GM19397 (cell line): ENCODE measurements at regions not wholly inside any gene's neighbourhood (a gene's known extent, or its start where the extent isn't known, plus 50 kb on each side); places are given as distances from the start of the nearest gene placed in this dataset.
"Not testable (repeated sequence)": the region's sequence is repeated elsewhere in the genome, so short reads cannot be mapped to it uniquely, and the experiment has no call there.

Source experiments
- ATAC-seq: cut with Tn5 transposase; IDR thresholded peaks from one replicate; pipeline ENCODE4 v1.9.1; 2021; ENCODE audit warnings: mild to moderate bottlenecking, moderate library complexity; ENCODE audit not compliant: unreplicated experiment

DNA sequence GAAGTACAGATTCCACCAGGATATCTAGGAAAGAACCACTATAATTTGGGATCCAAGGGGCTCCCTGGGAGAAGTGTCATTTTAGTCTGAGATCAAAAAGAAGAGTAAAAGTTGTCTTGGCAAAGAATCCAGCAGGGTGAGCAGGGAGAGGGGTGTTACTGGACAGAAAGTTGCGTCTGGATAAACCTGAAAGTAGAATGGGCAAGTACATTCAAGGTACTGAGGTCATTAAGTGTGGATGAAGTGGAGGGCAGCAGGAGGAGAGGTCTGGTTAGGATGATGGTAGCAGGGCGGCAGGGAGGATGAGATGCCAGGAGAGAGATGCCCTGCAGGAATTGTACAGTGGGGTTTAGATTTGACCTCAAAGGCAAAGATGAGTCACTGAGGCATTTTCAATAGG is 253.3 kb downstream of the KLF13 start:
- no peak for ATAC-seq

DNA sequence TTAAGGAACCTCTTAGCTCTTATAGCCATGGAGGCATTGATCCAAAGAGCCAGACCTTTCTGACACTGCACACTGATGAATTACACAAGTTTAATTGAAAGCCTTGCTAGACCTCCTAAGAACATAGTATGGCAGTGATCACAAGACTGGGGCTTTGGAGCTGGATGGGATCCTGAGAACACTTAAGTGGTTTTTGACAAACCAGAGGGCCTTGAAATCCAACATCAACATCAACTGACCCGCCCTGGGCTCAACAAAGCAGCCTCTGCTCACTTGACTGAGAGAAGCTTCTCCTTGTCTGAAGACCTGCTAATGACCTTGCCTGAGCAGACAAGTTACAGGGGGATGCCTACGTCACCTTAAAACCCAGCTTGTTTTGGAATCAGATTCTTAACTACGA is 257.6 kb downstream of the KLF13 start:
- ATAC-seq = no peak

GRCh38 chr15:31585240-31585639 is 258.6 kb downstream of the KLF13 start:
- ATAC-seq = no peak

GRCh38 chr15:31586841-31587240 is 260.2 kb downstream of the KLF13 start:
- no peak for ATAC-seq

- ATAC-seq = no peak
Measured at GRCh38 chr15:31587583-31587982, 260.9 kb downstream of the KLF13 start.

DNA sequence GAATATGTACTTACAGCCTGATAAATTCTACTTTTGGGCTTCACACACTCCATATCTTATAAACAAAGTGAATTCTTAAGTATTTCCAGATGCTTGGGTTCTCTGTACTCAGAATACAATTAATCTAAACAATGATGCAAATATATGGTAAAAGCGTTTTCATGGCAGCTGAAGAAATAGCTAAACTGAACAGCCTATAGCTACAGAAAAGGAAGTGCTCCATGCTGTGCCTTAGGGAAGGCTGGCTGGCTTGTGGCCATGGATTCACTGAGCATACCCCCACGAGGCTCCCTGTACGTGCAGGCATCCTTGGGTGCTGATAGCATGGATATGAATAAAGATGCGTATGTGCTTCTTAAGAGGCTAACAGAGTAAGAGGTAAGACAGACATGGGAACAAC is 264.0 kb downstream of the KLF13 start:
- no peak for ATAC-seq

- ATAC-seq = no peak
Measured at GRCh38 chr15:31591908-31592307, 265.3 kb downstream of the KLF13 start.

- no peak for ATAC-seq
Measured at GRCh38 chr15:31597466-31597865, 270.8 kb downstream of the KLF13 start.

GRCh38 chr15:31598620-31599019 is 272.0 kb downstream of the KLF13 start:
- no peak for ATAC-seq

- no peak for ATAC-seq
Measured at GRCh38 chr15:31605467-31605931, 278.9 kb downstream of the KLF13 start.

GRCh38 chr15:31606194-31606669 is 279.6 kb downstream of the KLF13 start:
- ATAC-seq = no peak

DNA sequence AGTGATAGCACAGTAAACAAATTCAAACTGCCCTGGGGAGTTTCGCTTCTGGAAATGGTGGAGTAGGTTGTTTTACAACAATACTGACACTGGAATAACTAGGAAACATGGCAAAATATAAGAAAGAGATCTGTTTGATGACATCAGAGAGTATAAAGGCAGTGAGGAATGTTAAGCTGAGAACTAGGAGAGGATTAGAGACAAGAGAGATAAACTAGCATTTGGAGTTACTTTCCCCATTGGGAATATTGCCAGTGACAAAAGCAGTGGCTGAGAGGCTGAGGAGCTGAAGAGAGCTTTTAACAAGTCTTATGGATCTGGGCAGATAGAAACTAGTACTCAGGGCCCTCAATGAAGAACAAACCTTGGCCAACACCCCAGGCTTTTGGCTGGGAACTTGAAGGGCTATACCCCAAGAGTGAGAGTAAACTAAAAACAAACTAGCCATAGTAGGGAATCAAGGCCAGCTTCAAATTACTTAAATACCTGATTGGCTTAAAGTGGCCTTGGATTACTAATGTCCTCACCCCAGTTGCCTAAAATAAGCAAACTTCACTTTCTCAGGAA is 280.4 kb downstream of the KLF13 start:
- no peak for ATAC-seq

- no peak for ATAC-seq
Measured at GRCh38 chr15:31607656-31608055, 281.0 kb downstream of the KLF13 start.

- ATAC-seq = no peak
Measured at GRCh38 chr15:31609258-31609681, 282.6 kb downstream of the KLF13 start.

DNA sequence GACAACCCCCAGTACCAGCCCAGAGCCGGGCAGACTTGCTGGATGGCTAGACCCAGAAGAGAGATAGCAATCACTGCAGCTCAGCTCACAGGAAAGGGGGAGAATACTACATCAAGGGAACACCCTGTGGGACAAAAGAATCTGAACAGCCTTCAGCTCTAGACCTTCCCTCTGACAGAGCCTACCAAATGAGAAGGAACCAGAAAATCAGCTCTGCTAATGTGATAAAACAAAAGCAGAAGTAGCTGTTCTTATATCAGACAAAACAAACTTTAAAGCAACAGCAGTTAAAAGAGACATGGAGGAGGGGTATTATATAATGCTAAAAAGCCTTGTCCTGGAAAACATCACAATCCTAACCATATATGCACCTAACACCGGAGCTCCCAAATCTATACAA is 283.3 kb downstream of the KLF13 start:
- ATAC-seq = no peak

- no peak for ATAC-seq
Measured at GRCh38 chr15:31615643-31616415, 289.2 kb downstream of the KLF13 start.

DNA sequence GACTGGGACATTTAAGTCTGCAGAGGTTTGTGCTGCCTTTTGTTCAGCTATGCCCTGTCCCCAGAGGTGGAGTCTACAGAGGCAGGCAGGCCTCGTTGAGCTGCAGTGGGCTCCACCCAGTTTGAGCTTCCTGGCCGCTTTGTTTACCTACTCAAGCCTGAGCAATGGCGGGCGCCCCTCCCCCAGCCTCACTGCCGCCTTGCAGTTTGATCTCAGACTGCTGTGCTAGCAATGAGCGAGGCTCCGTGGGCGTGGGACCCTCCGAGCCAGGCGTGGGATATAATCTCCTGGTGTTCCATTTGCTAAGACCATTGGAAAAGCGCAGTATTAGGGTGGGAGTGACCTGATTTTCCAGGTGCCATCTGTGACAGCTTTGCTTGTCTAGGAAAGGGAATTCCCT is 296.7 kb downstream of the KLF13 start:
- ATAC-seq = not testable (repeated sequence)

GRCh38 chr15:31624115-31624514 is 297.5 kb downstream of the KLF13 start:
- ATAC-seq = not testable (repeated sequence)

DNA sequence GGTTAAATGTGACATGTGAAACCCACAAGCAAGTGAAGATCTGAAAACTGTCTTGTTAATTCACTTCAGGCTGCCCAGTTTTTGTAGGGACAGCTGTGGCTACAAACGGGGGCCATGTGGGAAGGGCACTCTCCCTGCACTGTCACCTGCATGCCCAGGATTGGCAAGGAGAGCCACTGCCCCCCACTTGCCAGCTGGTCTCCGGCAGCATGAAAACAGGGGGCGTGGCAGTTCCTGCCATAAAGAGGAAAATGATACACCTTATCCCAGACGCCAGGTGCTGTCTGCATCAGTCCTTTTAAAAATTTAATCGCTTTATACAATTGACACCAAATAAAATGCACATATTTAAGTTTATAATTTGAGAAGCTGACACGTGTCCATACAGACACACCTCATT is 309.1 kb downstream of the KLF13 start:
- ATAC-seq = not testable (repeated sequence)

GRCh38 chr15:31636911-31637310 is 310.3 kb downstream of the KLF13 start:
- not testable (repeated sequence) for ATAC-seq

GRCh38 chr15:31643955-31644354 is 317.3 kb downstream of the KLF13 start:
- not testable (repeated sequence) for ATAC-seq

DNA sequence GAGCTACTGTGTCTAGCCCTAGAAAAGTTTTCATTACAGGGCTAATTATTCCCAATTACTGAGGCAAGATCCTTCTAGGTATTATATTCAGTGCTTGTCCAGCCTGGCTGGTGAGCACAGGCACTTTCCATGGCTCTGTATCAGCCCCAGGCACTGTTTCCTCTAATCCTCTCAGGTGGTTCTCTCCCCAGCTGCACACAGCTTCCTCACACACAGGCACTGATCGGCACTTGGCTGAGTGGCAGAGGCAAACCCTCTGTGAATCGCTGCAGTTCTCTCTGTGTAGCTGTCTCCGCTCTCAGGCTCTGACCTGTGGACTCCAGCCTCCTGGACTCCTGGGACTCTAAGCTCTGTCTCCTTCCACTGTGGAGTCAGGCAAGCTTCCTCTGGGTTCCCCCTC is 318.1 kb downstream of the KLF13 start:
- not testable (repeated sequence) for ATAC-seq
